ENCODE measurements at regions not wholly inside any gene's neighbourhood (a gene's known extent, or its start where the extent isn't known, plus 50 kb on each side); places are given as distances from the start of the nearest gene placed in this dataset.

GRCh38 chr16:7185165-7185564, 147.5 kb upstream of the RBFOX1 start:
- DNase-seq = no peak

GRCh38 chr16:7183768-7184167, 148.9 kb upstream of the RBFOX1 start:
- DNase-seq = no peak

DNA sequence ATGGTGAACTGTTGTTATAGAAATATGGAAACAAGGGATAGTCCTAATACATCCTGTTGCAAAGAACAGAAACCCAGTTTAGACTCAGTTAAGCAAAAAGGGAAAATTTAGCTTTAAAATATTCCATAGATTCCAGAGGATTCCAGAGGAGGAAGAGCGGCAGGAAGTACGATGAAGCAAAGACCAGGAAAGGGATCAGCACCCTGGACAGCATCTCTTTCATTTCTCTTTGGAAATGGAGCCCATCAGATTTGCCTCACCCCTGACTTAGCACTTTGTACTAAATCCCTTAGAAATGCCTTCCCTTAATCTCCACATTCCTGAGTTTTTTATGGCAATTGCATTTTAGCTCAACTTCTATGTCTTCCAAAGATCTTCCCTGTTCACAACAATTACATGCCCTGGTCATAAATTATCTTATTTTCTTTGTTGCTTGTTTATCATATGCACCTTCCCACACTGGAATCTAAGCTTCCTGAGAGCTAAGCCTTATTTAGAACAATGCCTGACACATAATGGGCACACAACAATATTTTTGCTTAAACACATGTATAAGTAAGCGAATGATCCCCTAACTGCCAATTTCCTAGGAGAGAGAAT, 150.0 kb upstream of the RBFOX1 start:
- DNase-seq = no peak

DNA sequence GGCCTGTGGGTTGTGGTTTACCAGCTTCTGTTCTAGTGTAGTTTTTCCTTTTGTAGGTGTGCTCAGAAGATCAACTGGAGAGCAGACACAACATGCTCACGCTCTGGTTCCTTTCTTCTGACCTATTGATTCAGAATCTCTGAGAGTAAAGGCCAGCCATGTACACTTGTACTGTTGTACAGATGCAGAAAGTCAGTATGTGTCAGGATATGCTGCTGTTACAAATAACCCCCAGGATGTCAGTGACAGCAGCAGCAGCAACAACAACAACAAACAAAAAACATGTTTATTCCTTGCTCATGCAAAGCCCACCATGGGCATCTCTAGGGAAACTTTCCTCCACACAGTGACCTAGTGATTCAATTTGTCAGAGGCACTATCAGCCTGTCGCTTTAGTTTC, 154.8 kb upstream of the RBFOX1 start:
- no peak for DNase-seq

DNA sequence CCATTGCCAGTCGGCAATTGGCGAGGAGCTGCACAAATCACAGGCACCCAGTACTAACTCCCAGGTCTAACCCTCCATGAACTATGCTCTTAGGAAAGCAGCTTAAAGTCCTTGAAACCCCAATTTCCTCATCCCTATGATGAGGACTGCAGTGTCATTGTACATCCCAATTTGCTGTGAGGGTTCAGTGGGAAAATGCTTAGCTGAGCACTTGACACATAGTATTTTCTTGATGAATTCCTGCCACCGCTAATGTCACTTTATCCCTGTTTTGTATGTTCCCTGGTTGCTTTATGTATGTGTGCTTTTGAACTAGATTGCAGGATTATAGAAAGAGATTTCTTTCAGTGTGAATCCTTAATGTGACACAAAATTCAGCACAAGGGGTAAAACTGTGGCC, 161.5 kb upstream of the RBFOX1 start:
- no peak for DNase-seq

- no peak for DNase-seq
Observed at GRCh38 chr16:7167626-7168025, 165.0 kb upstream of the RBFOX1 start.

DNA sequence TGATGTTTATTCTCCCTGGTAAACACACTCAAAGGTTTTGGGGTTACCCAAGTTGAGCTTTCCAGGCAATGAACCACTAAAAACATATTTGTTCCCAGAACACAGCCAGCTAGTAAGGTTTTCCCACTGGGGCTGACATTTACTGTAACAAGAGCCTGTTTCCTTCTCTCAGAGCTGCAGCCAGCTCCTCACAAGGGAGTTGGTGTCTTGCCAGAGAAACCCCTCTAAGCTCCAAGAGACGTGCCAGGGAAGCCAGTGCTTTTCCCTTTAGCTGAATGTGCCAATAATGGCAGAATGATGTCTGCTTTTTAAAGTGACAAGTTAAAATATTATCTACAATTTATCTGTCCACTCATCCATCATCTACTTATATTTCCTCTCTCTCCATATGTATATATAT, 170.8 kb upstream of the RBFOX1 start:
- DNase-seq = peak in 1 of 56 donors; percentile 0

GRCh38 chr16:7160093-7160492, 172.6 kb upstream of the RBFOX1 start:
- DNase-seq = no peak

DNA sequence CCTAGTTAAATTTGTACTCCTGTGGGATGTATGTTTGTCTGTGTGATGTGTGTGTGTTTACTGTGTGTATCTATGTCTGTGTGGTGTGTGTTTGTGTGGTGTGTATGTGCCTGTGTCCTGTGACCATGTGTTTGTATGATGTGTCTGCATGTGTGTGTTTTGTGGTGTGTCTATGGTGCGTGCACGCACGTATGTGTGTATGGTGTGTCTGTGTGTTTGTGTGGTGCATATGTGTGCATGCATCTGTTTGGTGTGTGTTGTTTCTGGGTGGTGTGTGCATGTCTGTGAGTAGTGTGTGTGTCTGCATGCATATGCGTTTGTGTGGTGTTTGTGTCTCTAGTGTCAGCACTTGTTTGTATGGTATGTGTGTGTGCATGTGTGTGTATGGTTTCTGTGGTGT, 174.2 kb upstream of the RBFOX1 start:
- DNase-seq = no peak

DNA sequence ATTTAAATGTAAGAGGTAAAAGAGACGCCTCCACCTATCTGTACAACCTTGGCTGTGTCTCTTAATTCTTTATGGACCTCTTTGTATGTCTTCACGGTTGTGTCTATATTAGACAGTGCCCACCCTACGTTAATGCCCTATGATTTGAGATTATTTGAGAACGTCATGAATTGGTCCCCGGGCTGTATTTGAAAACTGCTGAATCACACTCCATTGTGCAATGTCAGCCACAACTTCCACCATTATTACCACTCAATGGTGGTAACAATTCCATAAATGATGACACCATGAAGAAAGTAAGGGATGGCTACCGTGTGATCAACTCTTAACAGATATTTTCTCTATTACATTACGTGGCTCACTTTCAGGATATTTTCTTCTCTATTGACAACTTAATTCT, 182.4 kb upstream of the RBFOX1 start:
- DNase-seq = no peak

DNA sequence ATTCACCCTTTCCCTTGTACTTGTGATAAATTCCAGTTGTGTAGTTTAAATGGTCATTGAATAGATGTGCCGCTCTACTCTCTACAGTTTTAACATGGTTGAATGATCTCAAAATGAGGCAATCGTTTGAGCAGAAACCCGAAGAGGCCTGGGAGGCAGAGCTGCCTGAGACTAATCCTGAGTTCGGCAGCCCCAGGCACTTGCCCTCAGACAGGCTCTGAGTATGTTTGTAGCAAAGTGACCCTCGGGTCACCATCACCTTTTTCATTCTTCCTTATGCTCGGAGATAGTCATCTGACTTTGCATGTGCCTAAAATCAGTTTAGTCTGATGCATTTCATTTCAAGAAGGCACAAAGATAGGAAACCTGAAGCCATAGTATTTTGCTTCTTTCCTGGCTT, 184.0 kb upstream of the RBFOX1 start:
- no peak for DNase-seq

- peak in 37 of 56 donors; percentile 1 to 80 (median 32) for DNase-seq
Observed at GRCh38 chr16:7140899-7141298, 191.7 kb upstream of the RBFOX1 start.

DNA sequence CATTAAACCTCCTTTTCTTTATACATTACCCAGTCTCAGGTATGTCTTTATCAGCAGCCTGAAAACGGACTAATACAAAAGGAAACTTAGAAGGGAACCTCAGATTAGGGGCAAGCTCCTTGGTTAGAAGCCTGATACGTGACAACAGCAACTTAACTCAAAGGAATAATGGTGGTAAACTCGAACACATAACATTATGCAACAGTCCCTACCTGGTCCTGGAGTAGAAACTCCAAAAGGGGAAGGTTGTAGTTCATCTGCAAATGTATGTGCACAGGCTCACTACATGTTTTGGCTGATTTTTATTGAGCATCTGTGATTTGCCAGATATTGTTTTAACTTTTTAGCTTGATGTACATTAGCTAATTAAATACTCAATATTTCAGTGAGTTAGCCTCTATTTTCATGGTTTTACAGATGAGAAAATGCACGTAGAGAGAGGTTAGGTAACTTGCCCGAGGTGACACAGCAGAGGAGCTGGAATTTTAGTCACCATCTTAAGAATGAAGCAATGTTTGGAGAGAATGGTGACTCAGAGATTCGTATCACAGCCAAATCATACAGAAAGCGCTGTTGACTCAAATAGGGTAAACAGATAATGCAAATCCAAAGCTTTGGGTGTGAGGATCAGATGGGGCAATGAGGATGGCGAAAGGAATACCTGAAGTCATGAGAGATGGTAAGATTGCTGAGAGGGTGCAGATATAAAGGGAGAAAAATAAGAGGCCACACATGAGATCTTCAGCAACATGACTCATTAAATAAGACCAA, 194.9 kb upstream of the RBFOX1 start:
- DNase-seq = no peak

GRCh38 chr16:7132465-7132864, 200.2 kb upstream of the RBFOX1 start:
- DNase-seq = no peak

DNA sequence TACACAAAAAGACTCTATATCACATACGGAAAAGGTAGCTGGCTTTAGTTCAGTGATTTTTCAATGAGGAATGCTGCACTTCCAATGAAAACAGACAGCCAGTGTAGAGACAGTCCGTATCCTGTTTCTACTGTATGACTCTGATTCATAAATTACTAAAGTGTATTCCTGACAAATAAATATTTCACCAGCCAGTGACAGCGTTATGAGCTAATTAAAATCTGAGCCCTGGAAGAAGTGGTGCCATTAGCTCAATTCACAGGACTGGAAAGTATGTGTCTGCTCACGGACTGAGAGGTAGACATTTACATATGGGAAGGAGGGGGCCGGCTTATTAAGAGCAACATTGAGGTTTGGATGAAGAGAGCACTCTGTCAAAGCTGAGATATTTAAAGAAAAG, 207.9 kb upstream of the RBFOX1 start:
- DNase-seq = no peak

- DNase-seq = no peak
Observed at GRCh38 chr16:7124242-7124641, 208.4 kb upstream of the RBFOX1 start.

- DNase-seq = no peak
Observed at GRCh38 chr16:7116734-7117133, 215.9 kb upstream of the RBFOX1 start.

- no peak for DNase-seq
Observed at GRCh38 chr16:7115898-7116297, 216.7 kb upstream of the RBFOX1 start.

DNA sequence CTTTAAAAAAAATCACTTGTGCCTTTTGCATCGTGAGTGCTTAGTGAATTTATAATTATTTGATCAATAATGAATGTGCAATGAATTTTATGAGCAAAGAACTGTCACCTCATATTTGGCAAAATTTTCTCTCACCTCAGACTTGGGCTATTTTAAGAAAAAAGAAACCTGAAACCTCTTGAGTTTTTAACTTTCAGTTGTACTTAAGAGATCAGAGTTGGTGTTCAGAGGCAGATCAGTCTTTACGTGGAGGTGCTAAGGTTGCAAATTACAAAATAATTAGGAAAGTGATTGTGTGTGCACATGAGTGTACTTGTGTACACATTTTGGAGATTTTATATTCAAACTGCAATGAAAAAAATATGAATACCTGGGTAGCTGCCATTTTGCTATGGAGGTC, 218.7 kb upstream of the RBFOX1 start:
- DNase-seq = no peak

DNA sequence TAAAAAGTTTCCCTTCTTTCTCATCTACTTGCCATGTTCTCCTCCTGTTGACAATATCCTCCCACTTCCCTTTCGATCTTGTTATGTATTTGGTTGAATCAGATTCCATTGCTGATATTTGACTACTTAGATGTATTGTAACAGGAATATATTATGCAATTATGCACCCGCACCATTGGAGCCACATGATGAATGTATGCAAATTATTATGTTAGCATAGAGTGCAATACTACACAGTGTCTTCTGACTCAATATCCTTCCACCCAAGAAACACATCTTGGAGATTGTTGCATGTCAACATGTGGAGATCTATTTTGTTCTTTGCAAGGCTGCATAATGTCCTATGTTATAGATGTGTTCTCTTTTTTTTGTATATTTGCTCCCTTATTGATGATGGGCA, 219.2 kb upstream of the RBFOX1 start:
- no peak for DNase-seq

DNA sequence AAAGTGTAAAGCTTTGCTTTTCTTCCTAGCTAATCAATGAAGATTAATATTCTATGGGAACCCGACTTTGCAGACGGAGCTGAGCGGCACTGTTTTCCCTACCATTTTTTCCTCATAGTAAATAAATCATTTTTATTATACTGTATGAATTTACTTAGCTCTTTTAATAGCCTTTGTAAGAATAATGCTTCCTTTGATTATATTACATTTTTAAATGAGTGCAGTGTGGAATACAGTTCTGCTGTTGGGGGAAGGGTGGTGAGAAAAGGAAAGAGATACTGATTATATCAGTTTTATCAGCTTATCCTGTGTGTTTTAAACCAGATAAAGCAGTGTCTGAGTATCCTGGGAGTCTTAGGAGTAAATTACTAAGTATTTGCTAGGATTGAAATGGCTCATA, 221.4 kb upstream of the RBFOX1 start:
- DNase-seq = no peak

GRCh38 chr16:7107436-7107835, 225.2 kb upstream of the RBFOX1 start:
- DNase-seq = no peak

- DNase-seq = no peak
Observed at GRCh38 chr16:7103056-7103455, 229.6 kb upstream of the RBFOX1 start.

Data from nucleus accumbens (tissue), 56 donors.